GM12878 (cell line): ENCODE measurements at regions not wholly inside any gene's neighbourhood (a gene's known extent, or its start where the extent isn't known, plus 50 kb on each side); places are given as distances from the start of the nearest gene placed in this dataset.

ENCODE experiments used
- ATAC-seq: fragments of 200-7000 bp; cut with Tn5 transposase; 3 replicates; pipeline ENCODE4 v1.9.1; 2020; ENCODE audit warnings: mild to moderate bottlenecking, moderate library complexity
- BruUV-seq: library from RNA; stranded (reverse); fragments of 400-500 nt; replicated peaks from 2 replicates; lab custom pipeline; 2021; lab: Mats Ljungman, UMichigan
- CTCF ChIA-PET: fragments of 300-600 bp; sonication (Branson Sonifier 250); formaldehyde crosslinking; extraction: SDS; loops from one replicate; lab custom pipeline; 2021; ENCODE audit warnings: inconsistent platforms; lab: Yijun Ruan, JAX
- POLR2A ChIA-PET: fragments of 350-600 bp; formaldehyde crosslinking; extraction: SDS; loops from one replicate; lab custom pipeline; 2021; ENCODE audit warnings: inconsistent platforms; lab: Charles Lee
- RAD21 ChIA-PET: fragments of 300-600 bp; sonication (Branson Sonifier 250); formaldehyde crosslinking; loops from one replicate; lab custom pipeline; 2023; ENCODE audit warnings: antibody characterized with exemption; ENCODE audit not compliant: unreplicated experiment; lab: Charles Lee
- SMC1A ChIA-PET: fragments of 300-600 bp; sonication (Branson Sonifier 250); formaldehyde crosslinking; loops from one replicate; lab custom pipeline; 2023; ENCODE audit not compliant: unreplicated experiment, uncharacterized antibody; lab: Charles Lee
- DNase-seq: peaks from one replicate; pipeline ENCODE4 v3.0.0-alpha.2; 2011; ENCODE audit warnings: low read depth, low spot score
- FAIRE-seq: peaks from 3 replicates; lab custom pipeline; 2011; peaks lifted over from hg19 to GRCh38; lab: Jason Lieb, UNC
- H2AFZ ChIP-seq: 2 replicates; pipeline ENCODE4 v1.6.0; 2011; ENCODE audit warnings: low read depth, low read length, control low read depth; ENCODE audit not compliant: control insufficient read depth
- H3K27ac ChIP-seq: 2 replicates; pipeline ENCODE4 v1.5.1; 2011; ENCODE audit warnings: control low read depth; ENCODE audit not compliant: control insufficient read depth, insufficient read depth
- H3K27me3 ChIP-seq, 2 experiments: replicated peaks in 1 of 2; 2 replicates each; pipeline versions ENCODE4 v1.6.0 to v1.6.1; 2011; ENCODE audit warnings: low read length in 1 of 2; ENCODE audit not compliant: control insufficient read depth in 2 of 2, insufficient read depth in 2 of 2
- H3K36me3 ChIP-seq, 2 experiments: 2 replicates each; pipeline ENCODE4 v1.5.1; 2011; ENCODE audit warnings: low read length in 1 of 2; ENCODE audit not compliant: control insufficient read depth in 2 of 2, insufficient read depth in 2 of 2
- H3K4me1 ChIP-seq: 2 replicates; pipeline ENCODE4 v1.6.1; 2011; ENCODE audit warnings: mild to moderate bottlenecking, low read length, moderate library complexity, mixed read lengths; ENCODE audit not compliant: control insufficient read depth, insufficient read depth
- H3K4me2 ChIP-seq: 2 replicates; pipeline ENCODE4 v1.6.0; 2011; ENCODE audit warnings: control low read depth; ENCODE audit not compliant: control insufficient read depth, insufficient read depth
- H3K4me3 ChIP-seq: fragments of 200-600 bp; sonication (generic); 2 replicates; pipeline ENCODE4 v1.5.1; 2016
- H3K79me2 ChIP-seq: 2 replicates; pipeline ENCODE4 v1.6.0; 2011; ENCODE audit warnings: low read length; ENCODE audit not compliant: control insufficient read depth, insufficient read depth
- H3K9ac ChIP-seq: 2 replicates; pipeline ENCODE4 v1.8.0; 2011; ENCODE audit warnings: low read length, control low read depth, mixed read lengths; ENCODE audit not compliant: control insufficient read depth, insufficient read depth
- H3K9me3 ChIP-seq: replicated peaks from 3 replicates; pipeline ENCODE4 v1.5.1; 2011; ENCODE audit warnings: mild to moderate bottlenecking, low read length; ENCODE audit not compliant: control insufficient read depth, insufficient read depth
- H4K20me1 ChIP-seq: 2 replicates; pipeline ENCODE4 v1.6.0; 2011; ENCODE audit not compliant: control insufficient read depth, insufficient read depth
- EP300 ChIP-seq, 2 experiments: fragments of 150-350 bp in 1 of 2; IDR thresholded peaks; 2 replicates each; pipeline ENCODE4 v1.6.1; 2011 to 2012; ENCODE audit warnings: low read depth in 2 of 2, low read length in 2 of 2, borderline replicate concordance in 1 of 2, improper control_type of control experiment in 1 of 2, inconsistent platforms in 1 of 2; ENCODE audit not compliant: control insufficient read depth in 1 of 2
- HDAC6 ChIP-seq: fragments of 200-600 bp; sonication (generic); IDR thresholded peaks from one replicate; pipeline ENCODE4 v1.8.0; 2017; ENCODE audit warnings: antibody characterized with exemption; ENCODE audit not compliant: unreplicated experiment
- HSF1 ChIP-seq: fragments of 150-350 bp; IDR thresholded peaks from 2 replicates; pipeline ENCODE4 v1.6.1; 2014; ENCODE audit warnings: mild to moderate bottlenecking, low read depth, low read length
- KLF5 ChIP-seq: fragments of 450-650 bp; IDR thresholded peaks from 2 replicates; pipeline ENCODE4 v1.6.1; 2014; ENCODE audit warnings: mild to moderate bottlenecking; ENCODE audit not compliant: partially characterized antibody
- NR2C2 ChIP-seq: IDR thresholded peaks from 2 replicates; pipeline ENCODE4 v1.6.1; 2011; ENCODE audit warnings: borderline replicate concordance, low read depth; ENCODE audit not compliant: control insufficient read depth, insufficient read length
- POLR2AphosphoS2 ChIP-seq: IDR thresholded peaks from 2 replicates; pipeline ENCODE4 v1.6.1; 2011; ENCODE audit warnings: low read depth, mild to moderate bottlenecking, low read length, improper control_type of control experiment, moderate library complexity
- RBBP5 ChIP-seq: fragments of 200-600 bp; sonication (generic); conservative IDR thresholded peaks from 2 replicates; pipeline ENCODE4 v1.6.1; 2016
- RELA ChIP-seq: fragments of 450-650 bp; IDR thresholded peaks from 2 replicates; pipeline ENCODE4 v1.8.0; 2014; ENCODE audit warnings: borderline replicate concordance; ENCODE audit not compliant: partially characterized antibody
- SUPT20H ChIP-seq: IDR thresholded peaks from 2 replicates; pipeline ENCODE4 v1.6.1; 2011; ENCODE audit warnings: low read depth, mild to moderate bottlenecking, low read length, moderate library complexity, borderline replicate concordance; ENCODE audit not compliant: control insufficient read depth
- SUZ12 ChIP-seq: fragments of 200-600 bp; sonication (generic); IDR thresholded peaks from one replicate; pipeline ENCODE4 v1.6.1; 2018; ENCODE audit warnings: antibody characterized with exemption, mild to moderate bottlenecking; ENCODE audit not compliant: unreplicated experiment
- ZNF207 ChIP-seq: fragments of 450-650 bp; IDR thresholded peaks from 2 replicates; pipeline ENCODE4 v1.6.1; 2014; ENCODE audit warnings: antibody characterized with exemption, mild to moderate bottlenecking, borderline replicate concordance
- ZNF217 ChIP-seq: fragments of 450-650 bp; IDR thresholded peaks from 2 replicates; pipeline ENCODE4 v1.6.1; 2017; ENCODE audit warnings: antibody characterized with exemption, mild to moderate bottlenecking
- WGBS: methylation state at CpG from one replicate; pipeline ENCODE4 v1.1.6; 2016; ENCODE audit warnings: low lambda C conversion rate; ENCODE audit not compliant: insufficient replicate concordance, insufficient coverage; ENCODE audit errors: missing lambda C conversion rate; 5-methylcytosine and 5-hydroxymethylcytosine counted together
- in situ Hi-C: fragments of 300-500 bp; cut with MboI; formaldehyde crosslinking; loops from 9 replicates; pipeline ENCODE4 v1.14.3; 2018; ENCODE audit warnings: mixed read lengths
- intact Hi-C: fragments of 100-400 bp; cut with micrococcal nuclease; formaldehyde crosslinking; loops from one replicate; pipeline ENCODE4 v1.14.2; 2022; ENCODE audit not compliant: unreplicated experiment
- TF ChIP-seq, protein P1 (sequence below): fragments of 150-350 bp; IDR thresholded peaks from 2 replicates; pipeline ENCODE4 v1.6.1; 2016; ENCODE audit warnings: low read depth, low read length
- TF ChIP-seq, protein P2 (sequence below): fragments of 450-650 bp; IDR thresholded peaks from 2 replicates; pipeline ENCODE4 v1.6.1; 2017; ENCODE audit warnings: mild to moderate bottlenecking, low read depth, inconsistent platforms; ENCODE audit not compliant: poor library complexity, severe bottlenecking

- TF ChIP-seq, protein P1, sequence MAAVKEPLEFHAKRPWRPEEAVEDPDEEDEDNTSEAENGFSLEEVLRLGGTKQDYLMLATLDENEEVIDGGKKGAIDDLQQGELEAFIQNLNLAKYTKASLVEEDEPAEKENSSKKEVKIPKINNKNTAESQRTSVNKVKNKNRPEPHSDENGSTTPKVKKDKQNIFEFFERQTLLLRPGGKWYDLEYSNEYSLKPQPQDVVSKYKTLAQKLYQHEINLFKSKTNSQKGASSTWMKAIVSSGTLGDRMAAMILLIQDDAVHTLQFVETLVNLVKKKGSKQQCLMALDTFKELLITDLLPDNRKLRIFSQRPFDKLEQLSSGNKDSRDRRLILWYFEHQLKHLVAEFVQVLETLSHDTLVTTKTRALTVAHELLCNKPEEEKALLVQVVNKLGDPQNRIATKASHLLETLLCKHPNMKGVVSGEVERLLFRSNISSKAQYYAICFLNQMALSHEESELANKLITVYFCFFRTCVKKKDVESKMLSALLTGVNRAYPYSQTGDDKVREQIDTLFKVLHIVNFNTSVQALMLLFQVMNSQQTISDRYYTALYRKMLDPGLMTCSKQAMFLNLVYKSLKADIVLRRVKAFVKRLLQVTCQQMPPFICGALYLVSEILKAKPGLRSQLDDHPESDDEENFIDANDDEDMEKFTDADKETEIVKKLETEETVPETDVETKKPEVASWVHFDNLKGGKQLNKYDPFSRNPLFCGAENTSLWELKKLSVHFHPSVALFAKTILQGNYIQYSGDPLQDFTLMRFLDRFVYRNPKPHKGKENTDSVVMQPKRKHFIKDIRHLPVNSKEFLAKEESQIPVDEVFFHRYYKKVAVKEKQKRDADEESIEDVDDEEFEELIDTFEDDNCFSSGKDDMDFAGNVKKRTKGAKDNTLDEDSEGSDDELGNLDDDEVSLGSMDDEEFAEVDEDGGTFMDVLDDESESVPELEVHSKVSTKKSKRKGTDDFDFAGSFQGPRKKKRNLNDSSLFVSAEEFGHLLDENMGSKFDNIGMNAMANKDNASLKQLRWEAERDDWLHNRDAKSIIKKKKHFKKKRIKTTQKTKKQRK, result no peak
- TF ChIP-seq KLF5, result no peak
- TF ChIP-seq, all 136 proteins: peak for 0
These were observed 55.1 kb upstream of the SEPTIN5 start (continued) for GRCh38 chr22:19658967-19659804.

- Histone ChIP-seq H3K4me2 (no peak overlapping the region), H3K4me3 (no peak overlapping the region), H3K79me2 (no peaks in the 10 kb centered on the region), H4K20me1 (no peaks in the 10 kb centered on the region), H3K9ac (no peak overlapping the region), H3K36me3 (no peaks in the 10 kb centered on the region), H2AFZ (no peak overlapping the region), H3K4me1 (no peaks in the 10 kb centered on the region), H3K9me3 (no peaks in the 10 kb centered on the region), H3K27ac (no peak overlapping the region), H3K27me3 (no peaks in the 10 kb centered on the region; a peak in 1 of 4 replicates)
- intact Hi-C loops (no loop called here), in situ Hi-C loops (no loop called here)
- SMC1A ChIA-PET, result no interaction called here
- DNase-seq (no peak), ATAC-seq (no peak), FAIRE-seq (no peak)
- BruUV-seq, result no TSS peak
- CTCF ChIA-PET, result no interaction called here
- WGBS, result 56% methylated on average over 12 of the region's 12 CpGs
- POLR2A ChIA-PET, result no interaction called here
- RAD21 ChIA-PET, result no interaction called here
- TF ChIP-seq ZNF207 (no peak), EP300 (IDR thresholded peaks at IDR 0.05; ENCODE audit: borderline replicate concordance in 1 of 2, control insufficient read depth in 1 of 2, low read depth in 2 of 2, low read length in 2 of 2) (no peak), SUZ12 (no peak), RELA (no peak), ZNF217 (no peak), POLR2AphosphoS2 (no peak), SUPT20H (no peak), HSF1 (no peak), NR2C2 (no peak), RBBP5 (no peak), HDAC6 (no peak)
- TF ChIP-seq, protein P2, sequence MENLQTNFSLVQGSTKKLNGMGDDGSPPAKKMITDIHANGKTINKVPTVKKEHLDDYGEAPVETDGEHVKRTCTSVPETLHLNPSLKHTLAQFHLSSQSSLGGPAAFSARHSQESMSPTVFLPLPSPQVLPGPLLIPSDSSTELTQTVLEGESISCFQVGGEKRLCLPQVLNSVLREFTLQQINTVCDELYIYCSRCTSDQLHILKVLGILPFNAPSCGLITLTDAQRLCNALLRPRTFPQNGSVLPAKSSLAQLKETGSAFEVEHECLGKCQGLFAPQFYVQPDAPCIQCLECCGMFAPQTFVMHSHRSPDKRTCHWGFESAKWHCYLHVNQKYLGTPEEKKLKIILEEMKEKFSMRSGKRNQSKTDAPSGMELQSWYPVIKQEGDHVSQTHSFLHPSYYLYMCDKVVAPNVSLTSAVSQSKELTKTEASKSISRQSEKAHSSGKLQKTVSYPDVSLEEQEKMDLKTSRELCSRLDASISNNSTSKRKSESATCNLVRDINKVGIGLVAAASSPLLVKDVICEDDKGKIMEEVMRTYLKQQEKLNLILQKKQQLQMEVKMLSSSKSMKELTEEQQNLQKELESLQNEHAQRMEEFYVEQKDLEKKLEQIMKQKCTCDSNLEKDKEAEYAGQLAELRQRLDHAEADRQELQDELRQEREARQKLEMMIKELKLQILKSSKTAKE, result no peak
These were observed 54.4 kb upstream of the SEPTIN5 start for GRCh38 chr22:19659805-19660345.
